GM19193 (cell line): ENCODE measurements at regions not wholly inside any gene's neighbourhood (a gene's known extent, or its start where the extent isn't known, plus 50 kb on each side); places are given as distances from the start of the nearest gene placed in this dataset.

ENCODE experiments used
- POLR2A ChIP-seq: IDR thresholded peaks from 4 replicates; pipeline ENCODE4 v1.6.1; 2011; ENCODE audit not compliant: insufficient read depth, insufficient read length; ENCODE audit errors: extremely low read depth

GRCh38 chr2:129747500-129748125 is 231.9 kb upstream of the RAB6C start:
- TF ChIP-seq POLR2A: no peak

GRCh38 chr2:129748250-129748649 is 231.2 kb upstream of the RAB6C start:
- TF ChIP-seq POLR2A: no peak

- no peak for TF ChIP-seq POLR2A
Measured at GRCh38 chr2:129748653-129749052, 230.8 kb upstream of the RAB6C start.

- no peak for TF ChIP-seq POLR2A
Measured at GRCh38 chr2:129751409-129751808, 228.1 kb upstream of the RAB6C start.

GRCh38 chr2:129752176-129752575 is 227.3 kb upstream of the RAB6C start:
- no peak for TF ChIP-seq POLR2A

- no peak for TF ChIP-seq POLR2A
Measured at GRCh38 chr2:129752686-129753085, 226.8 kb upstream of the RAB6C start.

GRCh38 chr2:129753261-129753660 is 226.2 kb upstream of the RAB6C start:
- TF ChIP-seq POLR2A: no peak

GRCh38 chr2:129754421-129754820 is 225.0 kb upstream of the RAB6C start:
- no peak for TF ChIP-seq POLR2A

GRCh38 chr2:129754831-129755230 is 224.6 kb upstream of the RAB6C start:
- TF ChIP-seq POLR2A: no peak

GRCh38 chr2:129755786-129756185 is 223.7 kb upstream of the RAB6C start:
- no peak for TF ChIP-seq POLR2A

GRCh38 chr2:129756276-129756675 is 223.2 kb upstream of the RAB6C start:
- no peak for TF ChIP-seq POLR2A

GRCh38 chr2:129757366-129757914 is 222.0 kb upstream of the RAB6C start:
- TF ChIP-seq POLR2A: no peak

GRCh38 chr2:129757915-129758783 is 221.3 kb upstream of the RAB6C start:
- no peak for TF ChIP-seq POLR2A

GRCh38 chr2:129758784-129759471 is 220.5 kb upstream of the RAB6C start:
- no peak for TF ChIP-seq POLR2A

- no peak for TF ChIP-seq POLR2A
Measured at GRCh38 chr2:129759472-129760010, 219.9 kb upstream of the RAB6C start.

- TF ChIP-seq POLR2A: no peak
Measured at GRCh38 chr2:129760669-129761068, 218.8 kb upstream of the RAB6C start.

GRCh38 chr2:129761569-129762021 is 217.9 kb upstream of the RAB6C start:
- TF ChIP-seq POLR2A: no peak
